HL-60 (cell line): ENCODE measurements at regions not wholly inside any gene's neighbourhood (a gene's known extent, or its start where the extent isn't known, plus 50 kb on each side); places are given as distances from the start of the nearest gene placed in this dataset.

Source experiments
- CTCF ChIP-seq: IDR thresholded peaks from one replicate; pipeline ENCODE4 v1.5.1; 2011; ENCODE audit warnings: low read length, control low read depth, inconsistent platforms; ENCODE audit not compliant: insufficient read depth
- POLR2AphosphoS5 ChIP-seq: IDR thresholded peaks from 2 replicates; pipeline ENCODE4 v1.6.1; 2012; ENCODE audit warnings: low read depth
- REST ChIP-seq: IDR thresholded peaks from 2 replicates; pipeline ENCODE4 v1.6.1; 2012; ENCODE audit warnings: low read depth; ENCODE audit not compliant: insufficient replicate concordance

DNA sequence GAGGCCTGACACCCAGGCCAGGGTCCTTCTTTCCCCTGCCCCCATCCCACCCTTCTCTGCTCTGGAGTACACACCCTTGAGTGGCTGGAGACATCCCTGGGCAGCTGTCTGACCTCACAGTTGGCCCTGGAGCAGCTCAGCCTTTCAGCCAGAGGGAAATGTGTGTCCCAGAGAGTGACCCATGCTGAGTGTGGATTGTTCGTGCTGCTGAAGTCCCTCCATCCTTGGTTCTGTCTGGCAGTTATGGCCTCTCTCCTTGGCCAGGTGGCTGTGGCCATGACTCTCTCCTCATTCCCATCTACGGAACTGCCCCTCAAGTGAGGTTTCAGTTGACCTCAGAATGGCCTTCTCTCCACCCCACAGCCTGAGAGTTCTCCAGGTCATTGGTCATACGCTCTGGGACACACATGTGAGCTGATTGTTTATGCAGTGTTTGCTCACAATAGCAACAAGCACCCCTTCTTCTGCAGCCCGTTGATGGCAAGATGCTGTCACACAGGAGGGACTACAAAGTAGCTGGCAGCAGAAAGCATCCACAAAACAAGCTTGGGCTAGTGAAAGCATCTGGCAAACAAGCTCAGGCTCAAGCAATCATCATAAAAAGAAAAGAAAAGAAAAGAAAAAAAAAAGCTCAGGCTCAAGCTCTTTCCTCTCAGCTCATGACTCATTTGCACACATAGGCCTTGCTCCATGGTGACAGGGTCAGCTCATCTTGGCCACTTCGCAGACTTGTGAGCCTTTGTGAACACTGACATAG, 55.3 kb upstream of the ITGA11 start:
- no peak for TF ChIP-seq POLR2AphosphoS5
- TF ChIP-seq CTCF, result no peak
- TF ChIP-seq REST, result no peak
